Calu3 (cell line): ENCODE measurements at regions not wholly inside any gene's neighbourhood (a gene's known extent, or its start where the extent isn't known, plus 50 kb on each side); places are given as distances from the start of the nearest gene placed in this dataset.

Source experiments
- BruUV-seq: library from RNA; stranded (reverse); fragments of 400-500 nt; replicated peaks from 2 replicates; lab custom pipeline; 2021; lab: Mats Ljungman, UMichigan
- CTCF ChIA-PET: fragments of 300-600 bp; sonication (Branson Sonifier 250); formaldehyde crosslinking; loops from one replicate; lab custom pipeline; 2022; ENCODE audit warnings: antibody characterized with exemption; lab: Charles Lee
- DNase-seq: peaks from one replicate; pipeline ENCODE4 v3.0.0; 2022
- H3K27ac Mint-ChIP-seq: one replicate; pipeline ENCODE4 v1.8.0; 2022; ENCODE audit warnings: mixed read lengths; ENCODE audit not compliant: unreplicated experiment
- H3K27me3 Mint-ChIP-seq: one replicate; pipeline ENCODE4 v1.8.0; 2022; ENCODE audit warnings: mixed read lengths; ENCODE audit not compliant: unreplicated experiment
- H3K36me3 Mint-ChIP-seq: one replicate; pipeline ENCODE4 v1.8.0; 2022; ENCODE audit warnings: mild to moderate bottlenecking, moderate library complexity, mixed read lengths; ENCODE audit not compliant: insufficient read depth, unreplicated experiment
- H3K4me1 Mint-ChIP-seq: one replicate; pipeline ENCODE4 v1.8.0; 2022; ENCODE audit warnings: mild to moderate bottlenecking, low read depth, mixed read lengths; ENCODE audit not compliant: unreplicated experiment
- H3K4me3 Mint-ChIP-seq: one replicate; pipeline ENCODE4 v1.8.0; 2022; ENCODE audit warnings: mild to moderate bottlenecking, low read depth, moderate library complexity, mixed read lengths; ENCODE audit not compliant: unreplicated experiment
- H3K9me3 Mint-ChIP-seq: one replicate; pipeline ENCODE4 v1.8.0; 2022; ENCODE audit warnings: low read depth, mixed read lengths; ENCODE audit not compliant: unreplicated experiment
- intact Hi-C: fragments of 100-400 bp; cut with micrococcal nuclease; formaldehyde crosslinking; loops from one replicate; pipeline ENCODE4 v1.10.0; 2022; ENCODE audit not compliant: unreplicated experiment
- TF ChIP-seq, protein P1 (sequence below): fragments of 200-600 bp; IDR thresholded peaks from one replicate; pipeline ENCODE4 v1.8.0; 2022; ENCODE audit warnings: antibody characterized with exemption; ENCODE audit not compliant: unreplicated experiment

DNA sequence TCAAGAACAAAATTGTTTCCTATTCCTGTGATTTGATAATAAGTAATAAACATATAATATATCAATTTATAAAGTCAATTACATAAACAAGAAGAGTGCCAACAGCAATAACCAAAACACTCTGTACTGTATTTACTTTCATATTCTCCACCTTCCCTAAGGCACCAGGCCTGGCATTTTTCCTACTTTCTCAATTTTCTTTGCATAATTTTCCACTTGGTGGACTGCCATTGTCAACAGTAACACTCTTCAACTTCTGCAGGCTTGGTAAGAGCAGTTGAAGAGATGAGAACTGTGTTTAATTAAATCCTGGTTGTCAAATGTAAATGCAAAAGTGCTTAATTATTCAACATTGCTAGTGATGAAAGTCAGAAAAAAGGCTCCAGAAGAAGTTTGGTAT is 229.8 kb upstream of the PLSCR5 start:
- Mint-ChIP-seq H3K36me3 (no peaks in the 10 kb centered on the region), H3K9me3 (no peaks in the 10 kb centered on the region), H3K27ac (no peak overlapping the region), H3K27me3 (no peaks in the 10 kb centered on the region), H3K4me1 (no peaks in the 10 kb centered on the region), H3K4me3 (no peak overlapping the region)
- TF ChIP-seq, protein P1, sequence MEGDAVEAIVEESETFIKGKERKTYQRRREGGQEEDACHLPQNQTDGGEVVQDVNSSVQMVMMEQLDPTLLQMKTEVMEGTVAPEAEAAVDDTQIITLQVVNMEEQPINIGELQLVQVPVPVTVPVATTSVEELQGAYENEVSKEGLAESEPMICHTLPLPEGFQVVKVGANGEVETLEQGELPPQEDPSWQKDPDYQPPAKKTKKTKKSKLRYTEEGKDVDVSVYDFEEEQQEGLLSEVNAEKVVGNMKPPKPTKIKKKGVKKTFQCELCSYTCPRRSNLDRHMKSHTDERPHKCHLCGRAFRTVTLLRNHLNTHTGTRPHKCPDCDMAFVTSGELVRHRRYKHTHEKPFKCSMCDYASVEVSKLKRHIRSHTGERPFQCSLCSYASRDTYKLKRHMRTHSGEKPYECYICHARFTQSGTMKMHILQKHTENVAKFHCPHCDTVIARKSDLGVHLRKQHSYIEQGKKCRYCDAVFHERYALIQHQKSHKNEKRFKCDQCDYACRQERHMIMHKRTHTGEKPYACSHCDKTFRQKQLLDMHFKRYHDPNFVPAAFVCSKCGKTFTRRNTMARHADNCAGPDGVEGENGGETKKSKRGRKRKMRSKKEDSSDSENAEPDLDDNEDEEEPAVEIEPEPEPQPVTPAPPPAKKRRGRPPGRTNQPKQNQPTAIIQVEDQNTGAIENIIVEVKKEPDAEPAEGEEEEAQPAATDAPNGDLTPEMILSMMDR, result no peak
- intact Hi-C loops, result no loop called here
- BruUV-seq, result no TSS peak
- no peak for DNase-seq
- CTCF ChIA-PET, result no interaction called here

DNA sequence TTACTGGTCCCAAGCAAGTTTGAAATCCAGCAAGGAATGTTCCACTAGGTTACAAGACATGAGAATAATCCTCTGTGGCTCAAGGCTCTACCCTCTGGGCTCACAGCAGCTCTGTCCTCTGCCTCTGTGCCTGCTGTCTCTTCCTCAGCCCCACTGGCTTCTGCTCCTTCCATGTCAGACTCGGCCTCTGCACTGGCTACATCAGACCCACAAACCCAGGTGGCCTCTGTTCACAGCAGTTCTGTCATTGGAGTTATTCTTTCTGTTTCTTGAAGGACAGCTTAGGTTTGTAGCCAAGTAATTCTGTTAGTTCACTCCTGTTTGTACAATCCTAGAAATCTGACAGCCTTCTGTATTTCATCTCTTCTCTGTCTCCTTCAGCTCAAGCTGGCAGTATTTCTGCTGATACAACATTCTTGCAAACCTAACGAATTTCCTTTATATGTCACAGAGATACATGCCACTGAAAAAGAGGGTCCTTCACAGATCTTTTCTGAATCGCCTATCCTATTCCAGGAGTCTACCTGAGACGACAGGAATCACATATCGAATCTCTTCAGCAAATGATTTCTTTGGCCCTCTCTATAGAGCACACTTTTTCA is 227.8 kb upstream of the PLSCR5 start:
- H3K27me3 Mint-ChIP-seq, result no peaks in the 10 kb centered on the region
- no peak overlapping the region for H3K4me3 Mint-ChIP-seq
- BruUV-seq, result no TSS peak
- intact Hi-C loops, result no loop called here
- CTCF ChIA-PET, result no interaction called here
- no peaks in the 10 kb centered on the region for H3K36me3 Mint-ChIP-seq
- no peak for DNase-seq
- no peak overlapping the region for H3K27ac Mint-ChIP-seq
- TF ChIP-seq, protein P1, result no peak
- H3K9me3 Mint-ChIP-seq, result no peaks in the 10 kb centered on the region
- no peaks in the 10 kb centered on the region for H3K4me1 Mint-ChIP-seq

DNA sequence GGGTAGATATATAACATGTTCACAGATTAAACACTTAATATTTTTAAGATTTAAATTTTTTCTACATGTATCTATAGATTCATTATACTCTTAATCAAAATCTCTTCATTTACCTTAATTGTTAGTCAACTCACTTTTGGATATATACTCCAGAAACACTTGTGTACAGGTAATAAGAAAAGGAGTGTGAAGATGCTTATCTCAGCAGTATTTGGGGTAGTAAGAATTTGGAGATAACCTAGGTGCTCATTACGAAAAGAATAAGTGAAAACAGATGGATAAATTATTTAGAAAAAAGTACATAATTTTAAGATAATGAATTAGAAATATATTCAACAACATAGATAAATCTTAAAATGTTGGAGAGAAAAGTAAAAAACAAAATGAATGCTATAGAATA is 226.5 kb upstream of the PLSCR5 start:
- CTCF ChIA-PET, result no interaction called here

DNA sequence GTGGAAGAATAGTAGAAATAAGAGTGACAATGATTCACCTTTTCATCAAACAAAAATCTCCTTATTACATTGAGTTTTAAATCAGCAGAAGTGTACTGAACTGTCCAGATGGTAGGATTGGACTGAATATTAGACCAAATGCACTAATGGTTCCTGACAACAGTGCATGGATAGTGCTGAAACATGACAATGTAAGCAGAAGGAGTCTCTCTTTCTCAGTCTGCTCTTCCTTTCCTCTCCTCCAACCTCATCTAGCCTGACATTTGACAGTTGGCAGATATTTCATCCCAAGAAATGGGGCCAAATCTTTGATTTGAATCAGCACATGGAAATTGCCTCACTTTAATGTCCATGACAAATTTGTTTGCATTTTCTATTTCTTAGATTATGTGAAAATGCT is 225.1 kb upstream of the PLSCR5 start:
- TF ChIP-seq, protein P1, result no peak
- H3K36me3 Mint-ChIP-seq, result no peaks in the 10 kb centered on the region
- no peaks in the 10 kb centered on the region for H3K27me3 Mint-ChIP-seq
- intact Hi-C loops, result no loop called here
- H3K27ac Mint-ChIP-seq, result no peak overlapping the region
- no peak overlapping the region for H3K4me3 Mint-ChIP-seq
- peaks cover 9% of the 10 kb centered on the region for H3K4me1 Mint-ChIP-seq
- DNase-seq, result no peak
- no peaks in the 10 kb centered on the region for H3K9me3 Mint-ChIP-seq
- CTCF ChIA-PET, result no interaction called here
- BruUV-seq, result no TSS peak

More for the DNA sequence above, 226.5 kb upstream of the PLSCR5 start:
- no TSS peak for BruUV-seq
- H3K4me1 Mint-ChIP-seq, result peaks cover 9% of the 10 kb centered on the region
- no peak overlapping the region for H3K4me3 Mint-ChIP-seq
- TF ChIP-seq, protein P1, result no peak
- no peaks in the 10 kb centered on the region for H3K27me3 Mint-ChIP-seq
- no peak for DNase-seq
- no peaks in the 10 kb centered on the region for H3K9me3 Mint-ChIP-seq
- no peak overlapping the region for H3K27ac Mint-ChIP-seq
- intact Hi-C loops, result no loop called here
- no peaks in the 10 kb centered on the region for H3K36me3 Mint-ChIP-seq
